ENCODE measurements at regions not wholly inside any gene's neighbourhood (a gene's known extent, or its start where the extent isn't known, plus 50 kb on each side); places are given as distances from the start of the nearest gene placed in this dataset.

GRCh38 chr9:13716601-13717321 is 437.3 kb upstream of the MPDZ start:
- TF ChIP-seq CTCF (IDR thresholded peaks at IDR 0.05) (no peak), POLR2AphosphoS5 (IDR thresholded peaks at IDR 0.05; ENCODE audit: insufficient read depth in 1 of 2, low read depth in 1 of 2) (no peak), POLR2A (IDR thresholded peaks at IDR 0.05) (no peak)

All from vagina (tissue), 2 donors.